EL (cell line): ENCODE measurements at regions not wholly inside any gene's neighbourhood (a gene's known extent, or its start where the extent isn't known, plus 50 kb on each side); places are given as distances from the start of the nearest gene placed in this dataset.
"Not testable (repeated sequence)": the region's sequence is repeated elsewhere in the genome, so short reads cannot be mapped to it uniquely, and the experiment has no call there.

Experiments used
- DNase-seq: peaks from one replicate; pipeline ENCODE4 v3.0.0-alpha.2; 2016

DNA sequence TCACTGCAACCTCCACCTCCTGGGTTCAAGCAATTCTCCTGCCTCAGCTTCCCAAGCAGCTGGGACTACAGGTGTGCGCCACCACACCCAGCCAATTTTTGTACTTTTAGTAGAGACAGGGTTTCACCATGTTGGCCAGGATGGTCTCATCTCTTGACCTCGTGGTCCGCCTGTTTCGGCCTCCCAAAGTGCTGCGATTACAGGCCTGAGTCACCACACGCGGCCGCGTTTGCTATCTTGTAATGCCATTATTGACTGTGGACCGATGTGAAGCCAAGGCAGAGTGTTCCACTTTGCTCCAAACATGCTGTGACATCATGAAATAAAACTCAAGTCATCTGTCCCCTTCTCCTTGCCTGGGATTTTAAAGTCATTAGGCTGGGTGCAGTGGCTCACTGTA lies 72.1 kb upstream of the CHD2 start:
- not testable (repeated sequence) for DNase-seq

DNA sequence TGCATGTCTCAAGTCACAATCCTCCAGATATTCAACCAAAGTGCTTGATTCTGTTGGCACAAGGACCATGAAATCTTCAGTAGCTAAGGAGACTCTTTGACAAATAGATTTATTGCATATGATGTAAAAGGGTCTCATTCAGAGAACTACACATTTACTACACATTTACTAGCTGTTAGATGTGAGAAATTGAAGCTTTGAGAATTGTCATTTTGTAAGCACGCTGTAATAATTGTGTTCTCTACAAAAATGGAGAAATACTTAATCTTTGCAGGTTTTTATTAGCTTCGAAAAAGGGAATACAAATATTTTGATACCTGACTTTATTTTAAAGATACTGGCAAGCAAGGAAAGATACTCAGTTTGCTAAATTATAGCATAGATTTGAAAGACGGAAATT lies 70.2 kb upstream of the CHD2 start:
- DNase-seq: no peak

DNA sequence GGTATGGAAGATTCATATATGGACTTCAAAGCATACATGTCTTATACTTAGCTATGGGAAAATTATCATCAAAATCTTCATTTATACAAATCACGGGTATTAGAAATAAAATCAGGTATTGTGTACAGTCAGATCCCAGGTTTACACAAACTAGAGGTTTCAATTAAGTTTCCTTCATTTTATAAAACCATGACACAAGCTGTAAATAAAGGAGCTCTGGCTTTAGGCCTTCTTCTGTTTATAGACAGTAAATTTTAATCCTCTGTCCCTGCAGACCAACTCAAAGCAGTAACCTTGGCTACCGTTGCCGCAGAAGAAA lies 68.8 kb upstream of the CHD2 start:
- DNase-seq: no peak

DNA sequence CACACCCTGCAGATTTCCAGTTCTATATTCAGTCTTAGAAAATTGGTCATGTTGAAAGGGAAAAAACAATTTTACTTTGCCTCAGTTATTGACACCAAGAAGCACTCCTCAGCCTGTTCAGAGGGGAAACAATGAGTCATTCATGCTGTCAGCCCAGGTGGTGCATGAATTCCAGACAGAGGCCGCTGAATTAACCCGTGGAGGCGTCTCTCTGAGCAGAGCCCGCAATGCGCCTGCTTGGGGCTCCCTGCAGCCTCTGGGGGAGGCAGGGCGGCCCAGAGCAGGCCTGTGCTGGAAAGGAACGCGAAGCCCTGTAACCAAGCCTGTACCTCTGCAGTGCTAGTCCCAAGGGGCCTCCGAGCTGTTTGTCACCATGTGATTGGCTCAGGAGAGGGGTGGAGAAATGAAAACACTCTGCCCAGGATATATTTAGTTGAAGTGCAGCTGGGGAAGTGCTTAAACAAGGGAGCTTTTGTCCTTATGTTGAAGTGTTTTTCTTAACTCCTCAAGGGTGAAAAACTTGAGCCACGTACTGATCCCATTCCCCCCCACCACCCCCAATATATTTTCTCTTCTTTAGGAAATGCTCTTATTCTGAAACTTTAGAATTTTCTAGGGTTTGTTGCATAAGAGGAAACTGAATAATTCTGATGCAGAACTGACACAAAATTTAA lies 68.3 kb upstream of the CHD2 start:
- DNase-seq: peak; percentile 91

DNA sequence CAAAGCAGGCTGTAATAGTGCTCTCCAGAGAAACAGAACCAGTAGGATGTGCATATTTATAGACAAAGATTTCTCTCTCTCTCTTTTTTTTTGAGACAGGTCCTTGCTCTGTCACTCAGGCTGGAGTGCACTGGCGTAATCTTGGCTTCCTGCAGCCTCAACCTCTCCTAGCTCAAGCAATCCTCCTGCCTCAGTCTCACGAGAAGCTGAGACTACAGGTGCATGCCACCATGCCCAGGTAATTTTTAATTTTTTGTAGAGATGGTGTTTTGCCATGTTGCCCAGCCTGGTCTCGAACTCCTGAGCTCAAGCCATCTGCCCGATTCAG lies 67.1 kb upstream of the CHD2 start:
- no peak for DNase-seq

DNA sequence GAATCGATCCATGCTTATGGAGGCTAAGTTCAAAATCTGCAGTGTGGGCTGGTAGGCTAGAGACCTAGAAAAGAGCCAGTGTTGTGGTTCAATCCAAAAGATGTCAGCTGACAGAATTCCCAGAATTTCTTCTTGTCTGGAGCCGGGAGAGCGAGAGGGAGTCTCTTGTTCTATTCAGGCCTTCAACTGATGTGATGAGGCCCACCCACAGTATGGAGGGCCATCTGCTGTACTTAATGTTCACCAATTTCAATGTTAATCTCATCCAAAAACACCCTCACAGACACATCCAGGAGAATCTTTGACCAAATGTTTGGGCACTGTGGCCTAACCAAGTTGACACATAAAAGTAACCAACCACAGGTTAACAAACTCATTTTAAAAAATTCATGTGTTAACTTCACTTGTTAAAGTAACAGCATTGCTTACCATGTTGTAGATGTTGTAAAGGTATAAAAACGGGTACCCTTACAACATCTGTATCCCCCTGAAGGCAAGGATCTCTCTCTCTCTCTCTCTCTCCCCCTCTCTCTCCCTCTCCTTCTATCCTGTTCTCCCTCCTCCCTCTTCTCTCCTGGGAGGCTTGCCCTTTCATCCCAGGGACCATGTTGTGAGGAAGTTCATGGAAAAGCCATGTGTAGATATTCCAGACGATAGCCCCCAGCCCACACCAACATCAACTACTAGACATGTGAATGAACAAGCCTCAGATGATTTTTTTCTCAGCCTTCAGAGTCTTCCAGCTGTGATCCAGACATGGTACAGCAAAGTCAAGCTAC lies 66.4 kb upstream of the CHD2 start:
- no peak for DNase-seq

DNA sequence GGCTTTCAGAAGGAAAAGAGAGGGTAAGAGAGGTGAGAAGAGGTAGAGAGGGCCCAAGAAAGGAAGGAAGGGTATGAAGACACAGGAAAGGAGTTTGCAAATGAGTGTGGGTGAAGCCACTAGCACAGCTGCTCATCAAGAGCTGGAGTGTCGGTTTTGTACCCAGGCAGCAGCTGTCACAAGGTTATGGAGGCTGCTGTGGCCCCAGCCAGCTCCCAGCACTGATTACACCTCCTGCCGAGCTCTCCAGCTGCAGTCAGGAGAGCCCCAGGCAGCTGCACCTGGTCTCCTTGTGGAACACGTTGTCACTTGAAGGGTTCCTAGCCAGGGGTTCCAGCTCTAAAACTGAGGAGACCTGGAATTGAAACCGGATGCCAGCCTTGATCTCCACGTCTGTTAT lies 60.4 kb upstream of the CHD2 start:
- no peak for DNase-seq

DNA sequence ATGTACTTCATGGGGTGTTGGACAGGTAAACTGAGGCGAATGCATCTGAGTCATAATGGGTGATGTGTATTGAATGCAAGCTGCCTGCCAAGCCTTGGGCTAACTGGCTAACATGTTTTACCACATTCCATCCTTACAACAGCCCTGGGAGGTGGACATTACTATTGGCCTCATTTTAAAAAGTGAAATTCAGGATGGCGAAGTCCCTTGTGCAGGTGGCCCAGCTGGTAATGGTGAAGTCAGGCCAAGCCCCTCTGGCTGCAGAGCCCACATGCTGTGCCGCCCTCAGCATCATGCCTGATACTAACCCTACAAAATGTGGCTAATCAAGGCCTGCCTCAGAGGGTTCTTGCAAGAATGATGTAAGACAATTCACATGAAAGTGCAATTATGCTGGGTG lies 60.0 kb upstream of the CHD2 start:
- no peak for DNase-seq

DNA sequence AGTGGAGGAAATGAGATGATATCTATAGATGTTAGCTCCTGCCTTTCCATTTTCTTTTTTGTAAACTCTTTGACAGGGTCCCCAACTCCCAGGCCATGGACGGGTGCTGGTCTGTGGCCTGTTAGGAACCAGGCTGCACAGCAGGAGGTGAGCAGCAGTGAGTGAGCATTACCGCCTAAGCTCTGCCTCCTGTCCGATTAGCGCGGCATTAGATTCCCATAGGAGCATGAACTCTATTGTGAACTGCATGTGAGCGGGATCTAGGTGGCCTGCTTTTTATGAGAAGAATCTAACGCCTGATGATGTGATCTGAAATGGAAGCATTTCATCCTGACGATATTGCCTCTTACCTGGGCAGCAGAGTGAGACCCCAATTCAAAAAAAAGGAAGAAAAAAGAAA lies 56.8 kb upstream of the CHD2 start:
- DNase-seq: no peak

DNA sequence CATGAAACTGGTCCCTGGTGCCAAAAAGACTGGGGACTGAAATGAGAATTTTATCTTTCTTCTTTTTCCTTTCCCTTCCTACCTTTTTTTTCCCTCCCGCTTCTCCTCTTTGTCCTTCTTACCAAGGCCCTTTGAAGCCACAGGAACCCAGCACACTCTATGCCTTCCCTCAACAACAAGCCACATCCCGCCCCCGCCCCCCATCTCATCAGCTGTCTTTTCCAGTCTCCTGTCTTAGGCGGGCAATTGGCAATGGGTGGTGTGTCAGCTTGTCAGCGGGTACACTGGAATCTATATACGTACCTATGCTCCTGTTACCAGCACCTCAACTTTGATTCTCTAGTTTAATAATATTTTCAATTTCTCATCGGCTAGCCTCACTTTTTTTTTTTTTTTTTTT lies 56.3 kb upstream of the CHD2 start:
- DNase-seq: no peak

DNA sequence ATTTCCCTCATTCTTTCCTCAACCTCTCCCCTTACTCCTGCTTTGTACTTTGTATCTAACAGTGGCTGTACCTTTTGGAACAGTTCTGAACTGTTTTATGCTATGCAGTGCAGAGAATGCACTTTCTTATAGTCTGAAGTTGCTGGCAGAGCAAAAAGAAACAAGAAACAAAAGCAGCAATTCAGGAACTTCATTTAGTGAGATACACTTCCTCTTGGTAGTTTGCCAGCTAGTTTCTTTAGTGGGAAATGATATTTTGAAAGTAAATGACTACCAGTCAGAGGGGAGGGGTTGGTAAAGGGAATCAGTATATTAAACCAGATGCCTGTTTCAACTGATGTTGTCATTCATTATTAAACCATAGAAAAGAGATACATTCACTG lies 55.0 kb upstream of the CHD2 start:
- DNase-seq: peak; percentile 44

DNA sequence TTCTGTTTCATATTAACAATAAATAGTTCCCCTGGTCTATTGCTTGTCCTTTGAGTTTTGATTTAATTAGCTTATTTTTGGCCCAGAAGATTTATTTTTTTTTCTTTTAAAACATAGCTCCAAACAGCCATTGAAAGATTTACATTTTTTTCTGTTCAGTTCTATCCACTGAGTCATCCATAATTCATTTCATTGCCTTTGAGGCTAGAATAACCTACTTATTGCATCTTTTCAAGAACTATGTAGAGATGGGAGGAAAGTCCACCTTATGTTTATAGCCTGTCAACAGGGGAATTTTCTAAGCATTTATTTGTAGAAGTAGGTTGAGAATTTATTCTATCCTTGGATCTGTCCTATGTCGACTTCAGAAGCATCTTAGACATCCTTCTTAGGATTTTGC lies 53.4 kb upstream of the CHD2 start:
- DNase-seq: peak; percentile 46

DNA sequence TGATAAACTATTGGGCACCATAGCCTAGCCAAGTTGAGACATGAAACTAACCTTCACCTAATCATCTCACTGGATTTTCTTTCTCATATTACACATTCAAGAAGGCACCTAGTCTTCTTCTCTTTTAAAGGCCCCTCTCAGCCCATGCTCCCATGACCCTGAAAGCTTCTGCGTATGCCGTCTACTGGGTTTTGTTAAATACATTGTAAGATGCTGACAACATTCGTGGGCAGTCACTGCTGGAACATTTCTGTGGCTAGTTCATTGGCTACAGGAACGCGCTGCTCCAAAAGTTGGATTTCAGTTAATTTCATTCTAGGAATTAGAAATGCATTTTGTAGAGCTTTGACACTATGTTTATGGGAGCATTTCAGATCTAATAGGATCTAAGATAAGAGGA lies 52.3 kb upstream of the CHD2 start:
- DNase-seq: no peak

DNA sequence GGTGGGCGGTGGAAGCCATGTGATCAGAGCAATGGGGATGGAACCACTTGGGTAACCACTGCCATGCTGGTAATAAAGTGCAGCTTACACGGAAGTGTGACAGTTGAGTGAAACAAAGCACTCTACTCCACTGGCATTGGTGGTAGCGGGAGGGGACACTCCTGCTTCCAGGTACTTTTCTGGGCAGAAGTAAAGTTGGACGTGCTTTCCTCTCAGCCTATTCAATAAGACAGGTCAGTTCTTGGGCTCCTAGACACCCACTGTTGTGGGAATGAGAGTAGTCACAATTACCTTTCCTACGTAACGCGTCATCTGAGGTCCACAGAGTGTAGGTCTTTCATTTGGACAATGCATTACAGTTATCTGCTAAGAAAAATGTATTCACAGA lies 51.7 kb upstream of the CHD2 start:
- DNase-seq: no peak

DNA sequence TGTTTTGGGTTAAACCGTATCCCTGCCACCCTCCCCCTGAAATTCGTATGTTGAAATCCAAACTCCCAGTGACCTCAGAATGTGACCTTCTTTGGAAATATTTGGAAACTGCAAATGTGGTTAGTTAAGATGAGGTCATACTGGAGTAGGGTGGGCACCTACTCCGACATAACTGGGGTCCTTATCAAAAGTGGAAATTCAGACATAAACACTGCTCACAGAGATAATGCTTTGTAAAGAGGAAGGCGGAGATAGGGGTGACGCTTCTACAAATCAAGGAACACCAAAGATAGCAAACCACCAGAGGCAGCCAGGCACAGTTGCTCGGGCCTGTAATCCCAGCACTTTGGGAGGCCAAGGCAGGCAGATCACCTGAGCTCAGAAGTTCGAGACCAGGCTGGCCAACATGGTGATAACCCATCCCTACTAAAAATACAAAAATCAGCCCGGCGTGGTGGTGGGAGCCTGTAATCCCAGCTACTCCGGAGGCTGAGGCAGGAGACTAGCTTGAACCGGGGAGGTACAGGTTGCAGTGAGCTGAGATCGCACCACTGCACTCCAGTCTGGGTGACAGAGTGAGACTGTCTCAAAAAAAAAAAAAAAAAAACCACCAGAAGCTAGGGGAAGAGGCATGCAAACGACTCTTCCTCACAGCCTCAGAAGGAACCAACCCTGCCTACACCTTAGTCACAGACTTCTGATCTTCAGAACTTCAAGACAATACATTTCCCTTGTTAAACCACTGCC lies 51.1 kb upstream of the CHD2 start:
- DNase-seq: peak; percentile 72

DNA sequence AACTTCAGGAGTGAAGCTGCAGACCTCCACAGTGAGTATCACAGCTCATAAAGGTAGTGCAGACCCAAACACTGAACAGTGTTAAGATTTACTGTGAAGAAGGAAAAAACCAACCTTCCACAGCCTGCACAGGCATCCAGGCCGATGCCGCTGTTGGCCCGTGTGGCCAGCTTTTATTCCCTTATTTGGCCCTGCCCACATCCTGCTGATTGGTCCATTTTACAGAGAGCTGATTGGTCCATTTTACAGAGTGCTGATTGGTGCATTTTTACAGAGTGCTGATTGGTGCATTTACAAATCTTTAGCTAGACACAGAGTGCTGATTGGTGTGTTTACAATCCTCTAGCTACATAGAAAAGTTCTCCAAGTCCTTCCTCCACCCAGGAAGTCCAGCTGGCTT lies 49.9 kb upstream of the CHD2 start:
- not testable (repeated sequence) for DNase-seq
